ENCODE measurements at regions not wholly inside any gene's neighbourhood (a gene's known extent, or its start where the extent isn't known, plus 50 kb on each side); places are given as distances from the start of the nearest gene placed in this dataset.

DNA sequence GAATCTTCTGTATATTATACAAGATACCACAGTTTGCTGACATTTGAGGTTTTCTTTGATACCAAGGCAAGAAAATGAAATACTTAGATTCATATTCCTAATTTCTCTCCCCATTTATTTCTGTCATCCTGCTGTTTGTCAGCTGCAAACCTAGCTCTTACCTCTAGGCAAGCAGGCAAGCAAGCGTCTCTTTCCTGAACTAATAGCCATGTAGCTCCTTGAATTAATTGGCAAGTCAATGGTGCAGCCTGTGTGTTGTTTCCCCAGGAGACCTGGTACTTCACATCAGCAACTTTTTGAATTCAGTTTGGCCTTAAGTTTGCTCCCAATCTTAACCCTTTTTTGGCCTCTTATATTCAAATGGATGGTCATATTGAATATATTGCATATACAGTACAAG lies 573.6 kb upstream of the ARRDC3 start:
- Histone ChIP-seq H3K4me3 (ENCODE audit: low read depth in 1 of 2, low read length in 2 of 2) (no peak overlapping the region), H3K27ac (ENCODE audit: low read length) (no peak overlapping the region), H3K9me3 (ENCODE audit: control insufficient read depth in 1 of 2, low read length in 2 of 2) (no peaks in the 10 kb centered on the region), H3K36me3 (ENCODE audit: control insufficient read depth in 1 of 2, insufficient read depth in 2 of 2, low read length in 2 of 2) (no peaks in the 10 kb centered on the region), H3K27me3 (ENCODE audit: low read depth, low read length) (no peaks in the 10 kb centered on the region), H3K4me1 (ENCODE audit: control insufficient read depth in 1 of 2, insufficient read depth in 2 of 2, low read length in 2 of 2) (no peaks in the 10 kb centered on the region)

DNA sequence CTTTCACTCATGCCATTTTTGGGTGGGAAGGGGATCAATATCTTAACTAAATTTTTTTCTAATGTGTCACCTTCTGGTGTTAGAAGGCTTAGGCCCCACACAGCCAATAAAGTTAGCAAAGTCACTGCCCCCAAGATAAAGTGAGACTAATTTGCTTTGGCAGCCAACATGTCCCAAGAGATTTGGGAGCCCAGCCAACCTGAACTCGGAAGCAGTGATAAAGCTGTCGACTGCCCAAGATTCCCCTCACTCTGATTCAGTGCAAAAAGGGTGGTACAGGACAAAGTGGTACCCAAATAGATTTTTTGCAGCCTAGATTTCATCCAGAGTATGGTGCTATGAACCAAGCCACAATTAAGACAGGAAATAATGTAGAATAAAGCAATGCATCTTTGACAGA lies 572.5 kb upstream of the ARRDC3 start:
- Histone ChIP-seq H3K27ac (ENCODE audit: low read length) (no peak overlapping the region), H3K27me3 (ENCODE audit: low read depth, low read length) (no peaks in the 10 kb centered on the region), H3K36me3 (ENCODE audit: control insufficient read depth in 1 of 2, insufficient read depth in 2 of 2, low read length in 2 of 2) (no peaks in the 10 kb centered on the region), H3K9me3 (ENCODE audit: control insufficient read depth in 1 of 2, low read length in 2 of 2) (no peaks in the 10 kb centered on the region), H3K4me1 (ENCODE audit: control insufficient read depth in 1 of 2, insufficient read depth in 2 of 2, low read length in 2 of 2) (no peaks in the 10 kb centered on the region), H3K4me3 (ENCODE audit: low read depth in 1 of 2, low read length in 2 of 2) (no peak overlapping the region)

DNA sequence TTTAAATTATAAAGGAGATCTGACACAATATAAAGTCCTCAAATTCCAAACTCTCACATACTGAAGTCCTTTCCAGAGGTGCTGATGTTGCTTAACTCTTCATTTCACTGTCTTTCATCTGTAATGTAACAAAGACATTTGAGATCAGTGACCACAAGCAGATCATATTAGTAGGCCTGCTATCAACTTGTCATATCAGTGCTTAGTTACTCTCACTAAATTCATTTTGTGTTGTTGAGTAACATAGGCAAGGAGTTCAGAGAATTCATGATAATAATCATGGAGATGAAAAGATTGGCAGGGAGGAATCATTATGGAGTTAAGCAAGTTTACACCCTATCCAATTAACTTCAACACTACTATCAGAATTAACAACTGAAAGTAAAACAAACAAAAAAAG lies 571.0 kb upstream of the ARRDC3 start:
- H3K9me3 ChIP-seq (ENCODE audit: control insufficient read depth in 1 of 2, low read length in 2 of 2), result no peaks in the 10 kb centered on the region
- H3K27ac ChIP-seq (ENCODE audit: low read length), result no peak overlapping the region
- H3K27me3 ChIP-seq (ENCODE audit: low read depth, low read length), result no peaks in the 10 kb centered on the region
- H3K4me1 ChIP-seq (ENCODE audit: control insufficient read depth in 1 of 2, insufficient read depth in 2 of 2, low read length in 2 of 2), result no peaks in the 10 kb centered on the region
- no peaks in the 10 kb centered on the region for H3K36me3 ChIP-seq (ENCODE audit: control insufficient read depth in 1 of 2, insufficient read depth in 2 of 2, low read length in 2 of 2)
- no peak overlapping the region for H3K4me3 ChIP-seq (ENCODE audit: low read depth in 1 of 2, low read length in 2 of 2)

DNA sequence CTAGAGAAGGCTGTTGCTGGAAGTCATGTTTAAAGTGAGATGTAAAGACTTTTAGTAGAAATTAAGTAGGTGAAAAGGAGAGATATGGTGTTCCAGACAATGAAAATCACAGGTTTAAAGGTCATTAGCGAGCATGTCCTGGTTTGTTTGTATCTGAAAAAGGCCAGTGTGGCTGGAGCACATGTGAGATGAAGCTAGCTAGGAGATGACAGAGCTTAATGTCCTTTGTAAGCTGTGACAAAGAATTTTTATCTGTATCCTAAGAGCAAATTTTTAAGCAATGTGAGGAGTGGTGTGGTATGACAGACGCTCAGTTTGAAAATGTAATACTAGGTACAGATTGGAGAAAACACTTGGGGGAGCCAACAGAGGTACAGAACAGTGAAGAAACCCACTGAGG lies 567.2 kb upstream of the ARRDC3 start:
- Histone ChIP-seq H3K9me3 (ENCODE audit: control insufficient read depth in 1 of 2, low read length in 2 of 2) (no peaks in the 10 kb centered on the region), H3K36me3 (ENCODE audit: control insufficient read depth in 1 of 2, insufficient read depth in 2 of 2, low read length in 2 of 2) (no peaks in the 10 kb centered on the region), H3K27ac (ENCODE audit: low read length) (no peak overlapping the region), H3K4me3 (ENCODE audit: low read depth in 1 of 2, low read length in 2 of 2) (no peak overlapping the region), H3K4me1 (ENCODE audit: control insufficient read depth in 1 of 2, insufficient read depth in 2 of 2, low read length in 2 of 2) (no peaks in the 10 kb centered on the region), H3K27me3 (ENCODE audit: low read depth, low read length) (no peaks in the 10 kb centered on the region)

DNA sequence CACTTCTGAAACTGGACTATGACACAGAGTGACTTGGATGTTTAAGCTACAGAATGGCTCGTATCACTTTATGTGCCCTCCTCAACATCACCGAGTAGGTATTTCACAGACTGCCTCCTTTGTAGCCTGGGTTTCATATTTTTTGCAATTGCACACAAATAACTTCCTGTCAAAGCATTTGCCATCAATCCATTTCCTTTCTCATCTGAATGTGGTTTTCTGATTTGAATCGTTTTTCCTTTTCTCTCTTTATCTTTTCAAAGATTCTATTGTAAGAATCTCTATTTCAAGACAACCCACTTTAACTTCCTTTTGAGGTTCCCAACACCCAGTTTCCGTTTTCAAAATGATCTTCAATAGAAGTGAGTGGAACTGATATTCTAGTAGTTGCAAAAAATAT lies 563.8 kb upstream of the ARRDC3 start:
- Histone ChIP-seq H3K4me3 (ENCODE audit: low read depth in 1 of 2, low read length in 2 of 2) (no peak overlapping the region), H3K9me3 (ENCODE audit: control insufficient read depth in 1 of 2, low read length in 2 of 2) (no peaks in the 10 kb centered on the region), H3K4me1 (ENCODE audit: control insufficient read depth in 1 of 2, insufficient read depth in 2 of 2, low read length in 2 of 2) (no peaks in the 10 kb centered on the region), H3K27ac (ENCODE audit: low read length) (no peak overlapping the region), H3K36me3 (ENCODE audit: control insufficient read depth in 1 of 2, insufficient read depth in 2 of 2, low read length in 2 of 2) (no peaks in the 10 kb centered on the region), H3K27me3 (ENCODE audit: low read depth, low read length) (no peaks in the 10 kb centered on the region)

DNA sequence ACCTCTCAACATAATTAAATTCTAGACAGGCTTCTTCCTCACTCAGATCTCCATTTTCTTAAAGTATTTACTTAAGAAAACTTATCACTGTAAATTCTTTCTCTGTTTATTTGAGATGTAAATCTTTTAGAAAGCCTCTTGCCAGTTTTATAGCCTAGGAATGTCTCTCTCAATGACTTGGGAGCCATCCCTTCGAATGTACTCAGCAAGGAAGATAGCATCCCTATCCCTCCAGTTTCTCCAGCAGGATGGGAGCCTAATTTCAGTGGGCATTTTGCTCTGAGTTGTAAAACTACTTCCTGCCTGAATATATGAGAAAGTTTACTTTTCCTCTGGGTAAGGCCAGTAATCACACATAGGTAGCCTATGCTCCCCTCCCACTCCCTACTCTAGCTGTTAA lies 558.5 kb upstream of the ARRDC3 start:
- Histone ChIP-seq H3K9me3 (ENCODE audit: control insufficient read depth in 1 of 2, low read length in 2 of 2) (no peaks in the 10 kb centered on the region), H3K4me3 (ENCODE audit: low read depth in 1 of 2, low read length in 2 of 2) (no peak overlapping the region), H3K27ac (ENCODE audit: low read length) (no peak overlapping the region), H3K4me1 (ENCODE audit: control insufficient read depth in 1 of 2, insufficient read depth in 2 of 2, low read length in 2 of 2) (no peaks in the 10 kb centered on the region), H3K36me3 (ENCODE audit: control insufficient read depth in 1 of 2, insufficient read depth in 2 of 2, low read length in 2 of 2) (no peaks in the 10 kb centered on the region), H3K27me3 (ENCODE audit: low read depth, low read length) (no peaks in the 10 kb centered on the region)

DNA sequence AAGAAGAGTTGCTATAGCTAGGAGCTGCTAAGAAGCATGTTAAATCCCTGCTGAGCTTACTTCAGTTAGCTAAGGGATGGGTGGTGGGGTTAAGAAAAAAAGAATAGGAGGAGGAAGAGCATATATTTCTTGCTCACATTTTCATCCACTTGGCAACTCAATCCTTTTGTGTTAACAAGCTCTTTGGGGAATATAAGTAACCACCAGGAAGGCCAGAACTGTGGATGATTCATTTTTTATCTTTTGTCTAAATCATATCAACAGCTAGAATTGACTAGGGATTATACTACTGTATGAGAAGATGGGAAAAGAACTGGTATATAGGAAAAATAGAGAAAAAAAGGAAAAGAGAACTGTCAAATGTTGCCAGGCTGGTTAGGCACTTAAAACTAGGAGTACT lies 555.3 kb upstream of the ARRDC3 start:
- no peaks in the 10 kb centered on the region for H3K27me3 ChIP-seq (ENCODE audit: low read depth, low read length)
- no peaks in the 10 kb centered on the region for H3K4me1 ChIP-seq (ENCODE audit: control insufficient read depth in 1 of 2, insufficient read depth in 2 of 2, low read length in 2 of 2)

DNA sequence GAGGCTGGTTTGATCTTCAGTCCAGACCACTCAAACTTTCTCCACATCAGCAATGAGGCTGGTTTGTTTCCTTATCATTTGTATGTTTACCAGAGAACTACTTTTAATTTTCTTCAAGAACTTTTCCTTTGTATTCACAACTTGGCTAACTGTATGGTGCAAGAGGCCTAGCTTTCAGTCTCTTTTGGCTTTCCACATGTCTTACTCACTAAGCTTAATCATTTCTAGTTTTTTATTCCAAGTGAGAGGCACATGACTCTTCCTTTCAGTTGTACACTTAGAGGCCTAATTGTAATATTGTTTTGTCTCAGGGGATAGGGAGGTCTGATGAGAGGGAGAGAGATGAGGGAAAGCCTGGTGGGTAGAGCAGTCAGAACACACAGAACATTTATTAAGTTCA lies 554.0 kb upstream of the ARRDC3 start:
- H3K9me3 ChIP-seq (ENCODE audit: control insufficient read depth in 1 of 2, low read length in 2 of 2), result no peaks in the 10 kb centered on the region
- H3K4me3 ChIP-seq (ENCODE audit: low read depth in 1 of 2, low read length in 2 of 2), result no peak overlapping the region
- no peak overlapping the region for H3K27ac ChIP-seq (ENCODE audit: low read length)
- no peaks in the 10 kb centered on the region for H3K27me3 ChIP-seq (ENCODE audit: low read depth, low read length)
- no peaks in the 10 kb centered on the region for H3K4me1 ChIP-seq (ENCODE audit: control insufficient read depth in 1 of 2, insufficient read depth in 2 of 2, low read length in 2 of 2)
- no peaks in the 10 kb centered on the region for H3K36me3 ChIP-seq (ENCODE audit: control insufficient read depth in 1 of 2, insufficient read depth in 2 of 2, low read length in 2 of 2)

More for the DNA sequence above, 555.3 kb upstream of the ARRDC3 start:
- Histone ChIP-seq H3K4me3 (ENCODE audit: low read depth in 1 of 2, low read length in 2 of 2) (no peak overlapping the region), H3K27ac (ENCODE audit: low read length) (no peak overlapping the region), H3K36me3 (ENCODE audit: control insufficient read depth in 1 of 2, insufficient read depth in 2 of 2, low read length in 2 of 2) (no peaks in the 10 kb centered on the region), H3K9me3 (ENCODE audit: control insufficient read depth in 1 of 2, low read length in 2 of 2) (no peaks in the 10 kb centered on the region)

DNA sequence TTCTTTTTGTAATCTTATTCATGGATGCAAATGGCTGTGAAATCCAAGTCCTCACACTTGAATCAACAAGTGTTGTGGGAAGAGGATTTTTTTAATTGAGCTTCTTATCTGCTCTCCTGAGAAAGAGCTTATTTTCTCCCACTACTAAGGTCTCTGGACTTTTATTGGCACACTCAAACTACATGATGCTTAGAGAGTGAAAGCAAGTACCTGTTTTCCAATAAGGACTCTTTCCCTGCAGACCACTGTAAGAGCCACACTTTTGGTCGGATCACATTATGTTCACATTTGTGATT lies 546.4 kb upstream of the ARRDC3 start:
- no peak overlapping the region for H3K27ac ChIP-seq (ENCODE audit: low read length)
- no peaks in the 10 kb centered on the region for H3K27me3 ChIP-seq (ENCODE audit: low read depth, low read length)
- no peak overlapping the region for H3K4me3 ChIP-seq (ENCODE audit: low read depth in 1 of 2, low read length in 2 of 2)
- H3K9me3 ChIP-seq (ENCODE audit: control insufficient read depth in 1 of 2, low read length in 2 of 2), result no peaks in the 10 kb centered on the region
- H3K36me3 ChIP-seq (ENCODE audit: control insufficient read depth in 1 of 2, insufficient read depth in 2 of 2, low read length in 2 of 2), result no peaks in the 10 kb centered on the region
- no peaks in the 10 kb centered on the region for H3K4me1 ChIP-seq (ENCODE audit: control insufficient read depth in 1 of 2, insufficient read depth in 2 of 2, low read length in 2 of 2)

DNA sequence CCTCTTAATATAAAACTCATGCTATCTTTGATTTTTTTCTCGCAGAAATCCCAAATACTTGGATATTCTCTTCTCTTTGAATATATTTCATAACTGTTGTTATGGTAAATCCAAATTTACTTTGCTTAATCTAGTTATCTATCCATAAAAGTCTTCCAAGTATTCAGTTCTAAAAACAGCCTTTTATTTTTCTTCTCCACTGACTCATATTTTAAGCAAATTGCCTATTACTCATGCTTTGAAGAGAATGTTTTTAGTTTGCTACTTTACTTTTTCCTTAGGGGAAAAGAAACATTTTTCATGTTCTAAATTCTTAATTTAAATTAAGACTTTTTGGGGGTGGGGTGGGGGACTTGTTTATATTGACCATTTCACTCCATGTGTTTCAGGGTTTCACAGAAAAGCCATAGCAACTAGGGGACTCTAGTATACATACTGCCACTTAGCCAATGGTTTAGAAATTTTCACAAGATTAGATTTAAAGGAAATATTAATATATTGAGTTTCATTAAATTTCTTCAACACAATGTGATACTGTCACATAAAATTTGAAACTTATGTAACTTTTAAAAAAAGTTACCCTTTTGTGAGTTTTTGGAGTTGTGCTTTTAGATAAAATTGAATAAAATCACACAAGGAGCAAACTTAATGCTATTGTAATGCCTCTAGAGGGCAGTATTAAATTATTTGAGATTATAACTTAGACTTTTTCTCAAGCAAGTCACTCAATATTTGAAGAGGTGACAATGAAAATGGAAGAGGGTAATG lies 545.8 kb upstream of the ARRDC3 start:
- H3K27ac ChIP-seq (ENCODE audit: low read length), result no peak overlapping the region
- no peak overlapping the region for H3K4me3 ChIP-seq (ENCODE audit: low read depth in 1 of 2, low read length in 2 of 2)
- H3K36me3 ChIP-seq (ENCODE audit: control insufficient read depth in 1 of 2, insufficient read depth in 2 of 2, low read length in 2 of 2), result no peaks in the 10 kb centered on the region
- no peaks in the 10 kb centered on the region for H3K4me1 ChIP-seq (ENCODE audit: control insufficient read depth in 1 of 2, insufficient read depth in 2 of 2, low read length in 2 of 2)
- no peaks in the 10 kb centered on the region for H3K27me3 ChIP-seq (ENCODE audit: low read depth, low read length)
- H3K9me3 ChIP-seq (ENCODE audit: control insufficient read depth in 1 of 2, low read length in 2 of 2), result no peaks in the 10 kb centered on the region

DNA sequence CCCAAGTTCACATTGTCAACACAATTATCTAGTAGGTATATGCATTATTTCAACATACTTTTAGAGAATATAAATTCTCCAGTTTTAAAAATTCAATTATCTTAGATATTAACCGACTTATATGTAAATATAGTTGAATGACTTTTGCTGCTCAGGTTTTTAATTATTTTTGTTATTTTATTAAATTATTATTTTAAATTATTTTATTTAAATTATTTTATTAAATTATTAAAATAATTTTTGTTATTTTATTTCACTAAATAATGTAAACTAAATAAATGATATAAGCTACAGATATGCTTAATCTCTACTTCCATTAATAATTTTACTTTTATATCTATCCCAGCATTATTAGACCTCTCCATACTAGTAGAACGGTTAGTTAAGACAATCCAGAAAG lies 544.3 kb upstream of the ARRDC3 start:
- no peaks in the 10 kb centered on the region for H3K36me3 ChIP-seq (ENCODE audit: control insufficient read depth in 1 of 2, insufficient read depth in 2 of 2, low read length in 2 of 2)

DNA sequence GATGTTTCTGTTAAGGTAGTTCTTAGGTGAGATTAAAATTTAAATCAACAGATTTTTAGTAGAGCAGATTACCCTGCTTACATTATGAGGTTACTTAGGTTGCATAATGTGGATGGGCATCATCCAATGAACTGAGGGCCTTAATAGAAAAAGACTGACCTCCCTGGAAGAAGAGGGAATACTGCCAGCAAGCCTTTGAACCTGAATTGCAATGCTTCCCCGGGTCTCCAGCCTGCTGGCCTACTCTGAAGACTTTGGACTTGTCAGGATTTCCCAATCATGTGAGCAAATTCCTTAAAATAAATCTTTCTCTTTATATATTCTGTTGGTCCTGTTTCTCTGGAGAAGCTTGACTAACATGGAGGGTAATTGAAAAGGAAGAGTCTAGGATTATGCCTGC lies 542.1 kb upstream of the ARRDC3 start:
- no peak overlapping the region for H3K27ac ChIP-seq (ENCODE audit: low read length)
- no peaks in the 10 kb centered on the region for H3K36me3 ChIP-seq (ENCODE audit: control insufficient read depth in 1 of 2, insufficient read depth in 2 of 2, low read length in 2 of 2)
- no peaks in the 10 kb centered on the region for H3K27me3 ChIP-seq (ENCODE audit: low read depth, low read length)
- no peak overlapping the region for H3K4me3 ChIP-seq (ENCODE audit: low read depth in 1 of 2, low read length in 2 of 2)
- no peaks in the 10 kb centered on the region for H3K4me1 ChIP-seq (ENCODE audit: control insufficient read depth in 1 of 2, insufficient read depth in 2 of 2, low read length in 2 of 2)
- H3K9me3 ChIP-seq (ENCODE audit: control insufficient read depth in 1 of 2, low read length in 2 of 2), result no peaks in the 10 kb centered on the region

More for the DNA sequence above, 544.3 kb upstream of the ARRDC3 start:
- Histone ChIP-seq H3K4me1 (ENCODE audit: control insufficient read depth in 1 of 2, insufficient read depth in 2 of 2, low read length in 2 of 2) (no peaks in the 10 kb centered on the region), H3K27me3 (ENCODE audit: low read depth, low read length) (no peaks in the 10 kb centered on the region), H3K9me3 (ENCODE audit: control insufficient read depth in 1 of 2, low read length in 2 of 2) (no peaks in the 10 kb centered on the region), H3K27ac (ENCODE audit: low read length) (no peak overlapping the region), H3K4me3 (ENCODE audit: low read depth in 1 of 2, low read length in 2 of 2) (no peak overlapping the region)
